Stimulated activated CD4-positive, alpha-beta T cell treated with anti-CD3 and anti-CD28 coated beads, Interleukin-12 subunit alpha, Interleukin-12 subunit beta, amount 100 ng/mL, for 24 hours (primary cell): ENCODE measurements at regions not wholly inside any gene's neighbourhood (a gene's known extent, or its start where the extent isn't known, plus 50 kb on each side); places are given as distances from the start of the nearest gene placed in this dataset.

Source experiments
- DNase-seq, 2 experiments: peaks; one replicate each; pipeline ENCODE4 v3.0.0-alpha.2; 2020; ENCODE audit warnings: low read depth in 2 of 2

GRCh38 chr5:174288439-174288838 lies 242.9 kb downstream of the NSG2 start:
- DNase-seq = no peak

GRCh38 chr5:174291162-174291561 lies 245.7 kb downstream of the NSG2 start:
- no peak for DNase-seq

GRCh38 chr5:174292348-174292747 lies 246.8 kb downstream of the NSG2 start:
- DNase-seq = no peak

- DNase-seq = no peak
Observed at GRCh38 chr5:174293006-174293405, 247.5 kb downstream of the NSG2 start.

GRCh38 chr5:174293481-174293880 lies 248.0 kb downstream of the NSG2 start:
- no peak for DNase-seq

- DNase-seq = no peak
Observed at GRCh38 chr5:174294891-174295620, 249.6 kb downstream of the NSG2 start.

GRCh38 chr5:174295702-174296436 lies 250.4 kb downstream of the NSG2 start:
- DNase-seq = no peak

- DNase-seq = no peak
Observed at GRCh38 chr5:174300118-174300940, 254.8 kb downstream of the NSG2 start.

GRCh38 chr5:174300941-174301761 lies 255.6 kb downstream of the NSG2 start:
- DNase-seq = no peak

- no peak for DNase-seq
Observed at GRCh38 chr5:174301848-174302625, 256.5 kb downstream of the NSG2 start.

- no peak for DNase-seq
Observed at GRCh38 chr5:174303035-174303434, 257.5 kb downstream of the NSG2 start.

GRCh38 chr5:174303437-174304045 lies 258.0 kb downstream of the NSG2 start:
- no peak for DNase-seq

GRCh38 chr5:174305241-174305681 lies 259.8 kb downstream of the NSG2 start:
- DNase-seq = no peak

- DNase-seq = no peak
Observed at GRCh38 chr5:174306345-174307030, 261.0 kb downstream of the NSG2 start.

GRCh38 chr5:174307031-174307408 lies 261.5 kb downstream of the NSG2 start:
- no peak for DNase-seq

- no peak for DNase-seq
Observed at GRCh38 chr5:174307656-174308271, 262.3 kb downstream of the NSG2 start.

GRCh38 chr5:174309131-174309795 lies 263.8 kb downstream of the NSG2 start:
- DNase-seq = no peak

GRCh38 chr5:174310243-174310642 lies 264.7 kb downstream of the NSG2 start:
- DNase-seq = no peak

GRCh38 chr5:174310706-174311105 lies 265.2 kb downstream of the NSG2 start:
- no peak for DNase-seq
